Effector memory CD4-positive, alpha-beta T cell (primary cell): ENCODE measurements at regions not wholly inside any gene's neighbourhood (a gene's known extent, or its start where the extent isn't known, plus 50 kb on each side); places are given as distances from the start of the nearest gene placed in this dataset.

Experiments
- DNase-seq, 3 donors: peaks; one replicate each; pipeline ENCODE4 v3.0.0-alpha.2; 2020
- H3K27ac ChIP-seq: 2 replicates; pipeline ENCODE4 v1.7.0; 2013; ENCODE audit warnings: mild to moderate bottlenecking, low read length, moderate library complexity; ENCODE audit not compliant: insufficient read depth, poor library complexity, severe bottlenecking
- H3K27me3 ChIP-seq: replicated peaks from 2 replicates; pipeline ENCODE4 v1.7.0; 2013; ENCODE audit warnings: mild to moderate bottlenecking, low read length; ENCODE audit not compliant: insufficient read depth, control insufficient read depth, poor library complexity, severe bottlenecking
- H3K36me3 ChIP-seq: 2 replicates; pipeline ENCODE4 v1.7.0; 2013; ENCODE audit warnings: mild to moderate bottlenecking, low read length, moderate library complexity; ENCODE audit not compliant: control insufficient read depth, insufficient read depth
- H3K4me1 ChIP-seq: 2 replicates; pipeline ENCODE4 v1.7.0; 2013; ENCODE audit warnings: low read length, mild to moderate bottlenecking; ENCODE audit not compliant: control insufficient read depth, insufficient read depth, poor library complexity, severe bottlenecking
- H3K4me3 ChIP-seq: 2 replicates; pipeline ENCODE4 v1.7.0; 2013; ENCODE audit warnings: low read length, low read depth, mild to moderate bottlenecking; ENCODE audit not compliant: insufficient read depth, poor library complexity, severe bottlenecking
- H3K9me3 ChIP-seq: 2 replicates; pipeline ENCODE4 v1.7.0; 2013; ENCODE audit warnings: mild to moderate bottlenecking, low read length, moderate library complexity; ENCODE audit not compliant: control insufficient read depth

DNA sequence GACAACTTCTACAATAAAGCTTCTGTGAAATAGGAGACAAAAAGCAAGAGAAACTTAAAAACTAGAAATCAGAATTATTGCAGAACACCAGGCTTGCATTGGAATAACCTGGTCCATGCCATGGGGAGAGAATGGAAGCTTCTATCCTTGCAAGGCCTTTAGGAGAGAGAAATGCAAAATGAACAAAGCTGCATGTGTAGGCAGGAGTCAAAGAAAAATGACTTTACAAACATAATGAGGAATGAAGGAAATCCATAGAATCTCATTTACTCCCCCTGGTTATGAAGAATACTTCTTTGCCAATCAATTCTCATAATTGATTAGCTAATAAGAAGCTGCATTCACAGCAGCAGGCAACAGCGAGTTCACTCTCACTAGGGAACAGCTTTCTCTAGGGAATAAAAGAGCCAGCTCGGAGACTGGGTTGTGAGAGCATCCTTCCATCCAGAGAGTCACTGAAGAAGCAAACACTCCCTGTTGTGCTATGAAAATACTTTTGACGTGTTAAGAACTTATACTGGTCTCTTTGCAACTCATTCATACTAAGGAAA is 235.9 kb upstream of the LRATD1 start:
- Histone ChIP-seq H3K27me3 (no peaks in the 10 kb centered on the region), H3K36me3 (no peaks in the 10 kb centered on the region), H3K4me1 (no peaks in the 10 kb centered on the region), H3K27ac (no peak overlapping the region), H3K4me3 (no peak overlapping the region), H3K9me3 (no peaks in the 10 kb centered on the region)
- DNase-seq: no peak

DNA sequence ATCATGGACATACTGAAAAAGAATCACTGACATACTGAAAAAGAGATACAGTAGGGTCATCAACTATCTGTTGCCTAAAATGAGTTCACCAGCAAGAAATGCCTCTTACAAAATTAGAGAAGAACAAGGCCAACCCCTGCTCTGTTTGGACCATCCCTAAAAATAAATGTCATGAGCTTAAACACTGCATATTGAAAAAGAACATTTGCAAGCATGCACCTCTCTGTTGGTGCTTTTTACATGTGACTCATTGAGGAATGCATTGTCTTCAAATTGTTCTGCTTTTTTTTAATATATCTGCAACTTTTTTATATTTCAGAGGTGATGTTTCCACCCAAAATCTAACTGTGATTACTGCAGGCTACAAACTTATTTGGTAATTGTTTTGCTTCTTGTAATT is 233.9 kb upstream of the LRATD1 start:
- no peaks in the 10 kb centered on the region for H3K9me3 ChIP-seq
- no peaks in the 10 kb centered on the region for H3K27me3 ChIP-seq
- no peaks in the 10 kb centered on the region for H3K36me3 ChIP-seq
- no peak for DNase-seq
- H3K4me1 ChIP-seq: no peaks in the 10 kb centered on the region
- H3K27ac ChIP-seq: no peak overlapping the region
- H3K4me3 ChIP-seq: no peak overlapping the region

DNA sequence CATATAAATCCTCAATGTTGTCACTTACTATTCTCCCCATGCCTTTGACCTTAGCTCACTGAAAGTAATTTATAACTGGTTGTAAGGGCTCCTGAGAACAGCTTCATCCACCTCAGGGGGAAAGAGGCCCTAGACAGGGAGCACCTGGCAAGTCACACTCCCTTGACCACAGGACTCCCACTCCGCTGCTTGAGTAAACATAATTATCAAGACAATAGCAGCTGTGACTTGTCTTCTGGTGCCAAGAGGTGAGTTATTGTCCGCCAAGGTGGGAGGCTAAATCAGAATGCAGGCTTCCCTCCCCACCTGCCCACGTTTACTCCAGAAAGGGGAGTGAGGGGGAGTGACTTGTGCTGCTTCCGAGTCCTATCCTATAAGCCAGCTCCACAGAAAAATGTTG is 230.6 kb upstream of the LRATD1 start:
- H3K36me3 ChIP-seq: no peaks in the 10 kb centered on the region
- H3K4me1 ChIP-seq: no peaks in the 10 kb centered on the region
- DNase-seq: no peak
- H3K27ac ChIP-seq: no peak overlapping the region
- no peak overlapping the region for H3K4me3 ChIP-seq
- H3K27me3 ChIP-seq: no peaks in the 10 kb centered on the region
- no peaks in the 10 kb centered on the region for H3K9me3 ChIP-seq

GRCh38 chr2:14408695-14409094 is 223.8 kb upstream of the LRATD1 start:
- no peaks in the 10 kb centered on the region for H3K9me3 ChIP-seq
- DNase-seq: no peak
- H3K4me1 ChIP-seq: no peaks in the 10 kb centered on the region
- H3K4me3 ChIP-seq: no peak overlapping the region
- no peaks in the 10 kb centered on the region for H3K36me3 ChIP-seq
- no peak overlapping the region for H3K27ac ChIP-seq
- no peaks in the 10 kb centered on the region for H3K27me3 ChIP-seq

DNA sequence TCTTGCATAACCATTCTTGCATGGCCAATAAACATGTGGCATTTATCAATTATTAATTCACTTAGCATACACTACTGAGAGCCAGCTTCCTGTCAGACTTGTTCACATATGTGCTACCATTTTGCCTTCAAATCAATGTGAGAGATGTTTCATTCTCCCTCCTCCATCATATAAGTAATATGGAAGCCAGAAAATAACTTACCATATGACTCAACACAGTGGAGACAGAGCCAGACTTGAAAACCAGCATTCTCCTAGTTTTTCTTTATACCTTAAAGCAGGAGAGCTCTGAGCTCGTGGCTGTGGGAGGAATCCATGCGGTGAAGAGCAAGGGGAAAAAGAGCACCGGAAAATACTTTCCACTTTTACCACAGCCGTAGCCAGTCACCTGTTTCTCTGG is 215.0 kb upstream of the LRATD1 start:
- DNase-seq: no peak
- Histone ChIP-seq H3K27ac (no peak overlapping the region), H3K9me3 (no peaks in the 10 kb centered on the region), H3K27me3 (no peaks in the 10 kb centered on the region), H3K36me3 (no peaks in the 10 kb centered on the region), H3K4me3 (no peak overlapping the region), H3K4me1 (no peaks in the 10 kb centered on the region)

DNA sequence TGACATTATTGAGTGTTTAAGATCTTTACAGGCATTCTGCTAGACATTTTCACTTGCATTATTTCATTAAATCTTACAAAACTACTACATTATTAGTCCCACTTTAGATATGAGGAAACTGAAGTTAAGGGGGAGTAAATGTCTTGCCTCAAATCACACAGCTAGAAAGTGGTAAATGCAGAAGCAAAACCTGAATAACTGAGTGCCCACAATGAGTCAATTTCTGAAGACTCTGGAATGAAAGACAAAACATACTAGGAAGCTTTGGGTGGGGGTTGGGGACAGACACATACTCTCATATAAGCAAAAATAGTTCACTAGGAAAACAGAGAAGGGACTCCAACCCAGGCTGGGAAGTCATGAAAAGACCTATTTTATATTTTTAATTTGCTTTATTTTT is 214.4 kb upstream of the LRATD1 start:
- Histone ChIP-seq H3K4me3 (no peak overlapping the region), H3K36me3 (no peaks in the 10 kb centered on the region), H3K27me3 (no peaks in the 10 kb centered on the region), H3K27ac (no peak overlapping the region), H3K9me3 (no peaks in the 10 kb centered on the region), H3K4me1 (no peaks in the 10 kb centered on the region)
- DNase-seq: no peak

- DNase-seq: no peak
- no peak overlapping the region for H3K4me3 ChIP-seq
- H3K27me3 ChIP-seq: no peaks in the 10 kb centered on the region
- no peaks in the 10 kb centered on the region for H3K36me3 ChIP-seq
- H3K4me1 ChIP-seq: no peaks in the 10 kb centered on the region
- no peak overlapping the region for H3K27ac ChIP-seq
- peaks cover 4% of the 10 kb centered on the region for H3K9me3 ChIP-seq
Observed at GRCh38 chr2:14420851-14421250, 211.7 kb upstream of the LRATD1 start.

DNA sequence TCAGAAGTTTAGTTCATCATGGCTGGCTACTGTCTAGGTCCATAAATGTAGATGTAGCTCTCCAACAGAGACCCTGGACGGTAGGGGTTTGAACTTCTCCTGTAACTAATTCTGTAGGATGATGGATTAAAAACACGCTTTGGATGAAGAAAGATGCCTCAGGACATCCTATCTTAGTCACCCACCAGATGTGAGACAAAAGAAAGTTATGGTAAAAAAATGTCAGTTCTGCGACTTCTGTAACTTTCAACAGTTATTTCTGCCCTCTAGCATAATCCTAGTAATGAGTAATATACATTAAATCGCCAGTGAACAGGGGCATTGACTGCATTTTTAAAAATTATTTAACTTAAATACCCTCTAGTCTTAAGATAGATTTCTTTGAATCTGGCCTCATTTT is 210.1 kb upstream of the LRATD1 start:
- H3K4me3 ChIP-seq: no peak overlapping the region
- H3K27ac ChIP-seq: no peak overlapping the region
- DNase-seq: no peak
- H3K36me3 ChIP-seq: no peaks in the 10 kb centered on the region
- no peaks in the 10 kb centered on the region for H3K27me3 ChIP-seq
- H3K4me1 ChIP-seq: no peaks in the 10 kb centered on the region
- H3K9me3 ChIP-seq: peaks cover 4% of the 10 kb centered on the region

DNA sequence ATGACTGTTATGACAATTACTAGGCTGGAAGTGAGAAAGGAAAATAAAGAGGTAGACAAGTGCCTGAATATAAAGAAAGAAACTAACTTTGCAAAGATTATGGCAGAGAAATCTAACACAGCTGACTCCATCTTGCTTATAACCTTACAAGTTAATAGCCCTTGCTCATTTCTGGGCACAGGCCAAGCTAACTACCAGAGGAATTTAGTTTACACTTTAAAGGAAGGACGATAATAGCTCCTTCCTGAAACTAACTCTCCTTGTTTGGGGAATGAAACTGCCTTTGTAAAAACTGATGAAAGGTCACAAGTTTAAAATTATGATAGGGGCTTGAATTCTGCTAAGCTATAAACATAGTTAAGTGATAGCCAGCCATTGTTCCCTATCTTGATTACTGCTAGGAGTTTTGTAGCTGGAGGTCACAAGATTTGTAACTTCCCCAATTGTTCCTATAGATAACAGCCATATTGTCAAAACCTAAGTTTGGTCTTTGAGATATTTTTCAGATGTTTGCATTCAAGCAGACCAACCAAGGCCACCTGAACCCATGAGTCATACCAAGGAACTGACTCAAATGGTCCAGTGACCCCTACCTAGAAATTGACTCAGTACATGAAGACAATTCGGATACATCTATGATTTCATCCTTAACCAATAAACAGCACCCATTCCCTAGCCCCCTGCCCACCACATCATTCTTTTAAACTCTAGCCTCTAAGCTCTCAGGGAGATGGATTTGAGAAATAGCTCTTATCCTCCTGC is 209.2 kb upstream of the LRATD1 start:
- peaks cover 4% of the 10 kb centered on the region for H3K9me3 ChIP-seq
- H3K4me3 ChIP-seq: no peak overlapping the region
- no peak overlapping the region for H3K27ac ChIP-seq
- DNase-seq: no peak
- no peaks in the 10 kb centered on the region for H3K27me3 ChIP-seq
- no peaks in the 10 kb centered on the region for H3K36me3 ChIP-seq
- no peaks in the 10 kb centered on the region for H3K4me1 ChIP-seq

DNA sequence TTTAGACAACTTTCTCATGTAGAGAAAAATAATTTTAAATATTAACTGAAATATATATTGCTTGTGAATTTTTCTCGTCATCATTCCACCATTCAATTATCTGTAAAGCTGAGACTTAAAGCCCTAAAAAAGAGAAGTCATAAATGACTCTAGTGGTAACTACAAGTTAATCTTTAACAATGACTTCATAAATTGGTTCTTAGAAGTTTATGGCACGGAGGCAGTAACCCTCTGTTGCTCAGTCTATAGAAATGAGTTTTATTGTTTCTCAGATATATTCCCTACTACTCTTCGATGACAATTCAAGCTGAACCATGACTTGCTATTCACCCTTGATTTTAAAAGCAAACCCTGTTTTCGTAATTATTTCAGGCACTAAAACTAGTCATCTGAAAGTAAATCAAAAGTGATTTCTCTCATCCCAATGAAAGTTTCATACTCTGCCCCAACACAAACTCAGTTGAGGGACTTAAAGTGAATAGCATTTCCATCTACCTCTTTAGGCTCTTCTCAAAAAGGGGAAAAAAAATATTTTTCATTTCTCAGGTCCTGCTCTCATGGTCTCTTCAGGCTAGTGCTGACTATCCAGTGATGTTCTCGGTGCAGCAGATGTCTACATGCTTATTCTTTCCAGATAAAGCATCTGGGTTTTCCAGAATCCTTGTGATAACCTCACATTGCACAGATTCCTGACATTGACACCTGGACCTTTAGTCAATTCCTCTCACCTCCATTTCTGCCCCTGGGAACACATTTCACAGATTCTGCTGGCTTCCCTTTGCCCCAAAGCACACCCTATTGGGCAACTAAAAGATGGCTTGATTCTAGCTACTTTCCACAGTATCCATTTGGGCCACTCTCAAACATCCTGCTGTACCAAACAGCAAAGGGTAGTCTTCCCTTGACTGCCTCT is 207.8 kb upstream of the LRATD1 start:
- H3K4me3 ChIP-seq: no peak overlapping the region
- H3K27ac ChIP-seq: no peak overlapping the region
- H3K4me1 ChIP-seq: no peaks in the 10 kb centered on the region
- H3K36me3 ChIP-seq: no peaks in the 10 kb centered on the region
- peaks cover 4% of the 10 kb centered on the region for H3K9me3 ChIP-seq
- no peak for DNase-seq
- no peaks in the 10 kb centered on the region for H3K27me3 ChIP-seq
